A549 (cell line): ENCODE measurements at regions not wholly inside any gene's neighbourhood (a gene's known extent, or its start where the extent isn't known, plus 50 kb on each side); places are given as distances from the start of the nearest gene placed in this dataset.

Experiments
- CHD4 ChIP-seq: fragments of 200-600 bp; sonication (generic); IDR thresholded peaks from 2 replicates; pipeline ENCODE4 v1.6.1; 2016; ENCODE audit warnings: antibody characterized with exemption, mild to moderate bottlenecking, borderline replicate concordance
- NR3C1 ChIP-seq: fragments of >200 bp; sonication (Bioruptor Twin); formaldehyde crosslinking; IDR thresholded peaks from 3 replicates; pipeline ENCODE4 v1.6.1; 2017
- POLR2A ChIP-seq: IDR thresholded peaks from 2 replicates; pipeline ENCODE4 v1.6.1; 2012; ENCODE audit warnings: mild to moderate bottlenecking, low read length
- TF ChIP-seq, protein P1 (sequence below): fragments of 200-600 bp; sonication (generic); IDR thresholded peaks from 2 replicates; pipeline ENCODE4 v1.6.1; 2016; ENCODE audit warnings: antibody characterized with exemption, mild to moderate bottlenecking, moderate library complexity

DNA sequence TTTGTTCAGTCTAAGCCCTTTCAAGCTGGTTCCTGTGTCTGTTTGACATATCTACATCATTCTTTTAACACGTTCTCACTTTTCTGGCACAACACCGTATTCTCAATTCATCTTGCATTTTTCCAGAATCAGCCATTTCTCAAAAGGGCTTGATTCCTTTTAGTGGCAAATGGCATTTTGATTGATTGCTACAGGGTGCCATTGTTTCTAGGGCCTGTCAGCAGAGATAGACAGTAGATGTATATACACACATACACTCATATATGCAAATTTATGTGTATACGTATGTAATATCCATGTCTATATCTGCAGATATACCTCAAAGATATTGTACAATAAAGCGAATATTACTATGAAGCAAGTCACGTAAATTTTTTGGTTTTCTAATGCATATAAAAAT lies 367.9 kb upstream of the TNP1 start:
- TF ChIP-seq POLR2A (no peak), NR3C1 (no peak), CHD4 (no peak)
- TF ChIP-seq, protein P1, sequence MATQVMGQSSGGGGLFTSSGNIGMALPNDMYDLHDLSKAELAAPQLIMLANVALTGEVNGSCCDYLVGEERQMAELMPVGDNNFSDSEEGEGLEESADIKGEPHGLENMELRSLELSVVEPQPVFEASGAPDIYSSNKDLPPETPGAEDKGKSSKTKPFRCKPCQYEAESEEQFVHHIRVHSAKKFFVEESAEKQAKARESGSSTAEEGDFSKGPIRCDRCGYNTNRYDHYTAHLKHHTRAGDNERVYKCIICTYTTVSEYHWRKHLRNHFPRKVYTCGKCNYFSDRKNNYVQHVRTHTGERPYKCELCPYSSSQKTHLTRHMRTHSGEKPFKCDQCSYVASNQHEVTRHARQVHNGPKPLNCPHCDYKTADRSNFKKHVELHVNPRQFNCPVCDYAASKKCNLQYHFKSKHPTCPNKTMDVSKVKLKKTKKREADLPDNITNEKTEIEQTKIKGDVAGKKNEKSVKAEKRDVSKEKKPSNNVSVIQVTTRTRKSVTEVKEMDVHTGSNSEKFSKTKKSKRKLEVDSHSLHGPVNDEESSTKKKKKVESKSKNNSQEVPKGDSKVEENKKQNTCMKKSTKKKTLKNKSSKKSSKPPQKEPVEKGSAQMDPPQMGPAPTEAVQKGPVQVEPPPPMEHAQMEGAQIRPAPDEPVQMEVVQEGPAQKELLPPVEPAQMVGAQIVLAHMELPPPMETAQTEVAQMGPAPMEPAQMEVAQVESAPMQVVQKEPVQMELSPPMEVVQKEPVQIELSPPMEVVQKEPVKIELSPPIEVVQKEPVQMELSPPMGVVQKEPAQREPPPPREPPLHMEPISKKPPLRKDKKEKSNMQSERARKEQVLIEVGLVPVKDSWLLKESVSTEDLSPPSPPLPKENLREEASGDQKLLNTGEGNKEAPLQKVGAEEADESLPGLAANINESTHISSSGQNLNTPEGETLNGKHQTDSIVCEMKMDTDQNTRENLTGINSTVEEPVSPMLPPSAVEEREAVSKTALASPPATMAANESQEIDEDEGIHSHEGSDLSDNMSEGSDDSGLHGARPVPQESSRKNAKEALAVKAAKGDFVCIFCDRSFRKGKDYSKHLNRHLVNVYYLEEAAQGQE = no peak
